ENCODE measurements at regions not wholly inside any gene's neighbourhood (a gene's known extent, or its start where the extent isn't known, plus 50 kb on each side); places are given as distances from the start of the nearest gene placed in this dataset.
"Not testable (repeated sequence)": the region's sequence is repeated elsewhere in the genome, so short reads cannot be mapped to it uniquely, and the experiment has no call there.

DNA sequence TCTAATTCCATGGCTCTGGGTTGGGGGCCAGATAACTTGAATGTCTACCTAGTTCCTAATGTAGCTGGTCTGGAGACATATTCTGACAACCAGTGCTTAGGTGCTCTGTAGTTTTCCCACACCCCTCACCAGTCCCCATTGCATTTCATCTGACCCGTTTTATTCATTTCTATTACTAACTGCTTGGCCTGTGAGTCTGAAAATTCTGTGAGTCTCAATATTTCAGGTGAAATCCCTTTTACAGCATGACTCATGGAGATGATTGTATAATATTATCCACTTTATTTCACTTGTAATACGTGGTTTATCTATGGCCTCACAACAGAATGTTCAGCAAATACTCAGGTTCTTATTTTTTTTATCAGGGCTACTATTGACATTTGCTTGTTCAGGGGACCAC is 103.7 kb upstream of the UGP2 start:
- no peak for DNase-seq
- H3K27me3 ChIP-seq (replicated peaks in 1 of 7), result no peaks in the 10 kb centered on the region
- peaks cover 0 to 5% (median 0%) of the 10 kb centered on the region in 8 donors for H3K9me3 ChIP-seq
- WGBS, 5 donors, result 80 to 86% (median 84%) methylated on average over 2 of the region's 2 CpGs
- intact Hi-C loops (cut with DNase I; ENCODE audit: low total_unique reads), result no loop called here
- H3K36me3 ChIP-seq, result no peaks in the 10 kb centered on the region
- no peak overlapping the region for H3K27ac ChIP-seq
- H3K4me3 ChIP-seq, result no peak overlapping the region
- TF ChIP-seq POLR2A (IDR thresholded peaks at IDR 0.05), result no peak
- no peak for TF ChIP-seq POLR2AphosphoS5 (IDR thresholded peaks at IDR 0.05)
- TF ChIP-seq, protein P1, sequence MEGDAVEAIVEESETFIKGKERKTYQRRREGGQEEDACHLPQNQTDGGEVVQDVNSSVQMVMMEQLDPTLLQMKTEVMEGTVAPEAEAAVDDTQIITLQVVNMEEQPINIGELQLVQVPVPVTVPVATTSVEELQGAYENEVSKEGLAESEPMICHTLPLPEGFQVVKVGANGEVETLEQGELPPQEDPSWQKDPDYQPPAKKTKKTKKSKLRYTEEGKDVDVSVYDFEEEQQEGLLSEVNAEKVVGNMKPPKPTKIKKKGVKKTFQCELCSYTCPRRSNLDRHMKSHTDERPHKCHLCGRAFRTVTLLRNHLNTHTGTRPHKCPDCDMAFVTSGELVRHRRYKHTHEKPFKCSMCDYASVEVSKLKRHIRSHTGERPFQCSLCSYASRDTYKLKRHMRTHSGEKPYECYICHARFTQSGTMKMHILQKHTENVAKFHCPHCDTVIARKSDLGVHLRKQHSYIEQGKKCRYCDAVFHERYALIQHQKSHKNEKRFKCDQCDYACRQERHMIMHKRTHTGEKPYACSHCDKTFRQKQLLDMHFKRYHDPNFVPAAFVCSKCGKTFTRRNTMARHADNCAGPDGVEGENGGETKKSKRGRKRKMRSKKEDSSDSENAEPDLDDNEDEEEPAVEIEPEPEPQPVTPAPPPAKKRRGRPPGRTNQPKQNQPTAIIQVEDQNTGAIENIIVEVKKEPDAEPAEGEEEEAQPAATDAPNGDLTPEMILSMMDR (IDR thresholded peaks at IDR 0.05 in 8 of 11, conservative IDR thresholded peaks at IDR 0.05 in 3 of 11), result no peak
- peaks cover 0 to 7% (median 0%) of the 10 kb centered on the region in 6 donors for H3K4me1 ChIP-seq

DNA sequence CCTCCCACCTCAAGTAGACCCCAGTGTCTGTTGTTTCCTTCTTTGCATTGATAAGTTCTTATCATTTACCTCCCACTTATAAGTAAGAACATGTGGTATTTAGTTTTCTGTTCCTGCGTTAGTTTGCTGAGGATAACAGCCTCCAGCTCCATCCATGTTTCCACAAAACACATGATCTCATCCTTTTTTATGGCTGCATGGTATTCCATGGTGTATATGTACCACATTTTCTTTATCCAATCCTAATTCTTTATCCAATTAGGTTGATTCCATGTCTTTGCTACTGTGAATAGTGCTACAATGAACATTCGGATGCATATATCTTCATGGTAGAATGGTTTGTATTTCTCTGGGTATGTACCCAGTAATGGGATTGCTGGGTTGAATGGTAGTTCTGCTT is 102.5 kb upstream of the UGP2 start:
- H3K9me3 ChIP-seq; H3K4me3 ChIP-seq; H3K4me1 ChIP-seq; H3K36me3 ChIP-seq; H3K27me3 ChIP-seq (replicated peaks in 1 of 7); intact Hi-C loops (cut with DNase I; ENCODE audit: low total_unique reads); DNase-seq; H3K27ac ChIP-seq: not testable (repeated sequence)
- 93 to 97% (median 96%) methylated on average over 2 of the region's 2 CpGs for WGBS, 5 donors

DNA sequence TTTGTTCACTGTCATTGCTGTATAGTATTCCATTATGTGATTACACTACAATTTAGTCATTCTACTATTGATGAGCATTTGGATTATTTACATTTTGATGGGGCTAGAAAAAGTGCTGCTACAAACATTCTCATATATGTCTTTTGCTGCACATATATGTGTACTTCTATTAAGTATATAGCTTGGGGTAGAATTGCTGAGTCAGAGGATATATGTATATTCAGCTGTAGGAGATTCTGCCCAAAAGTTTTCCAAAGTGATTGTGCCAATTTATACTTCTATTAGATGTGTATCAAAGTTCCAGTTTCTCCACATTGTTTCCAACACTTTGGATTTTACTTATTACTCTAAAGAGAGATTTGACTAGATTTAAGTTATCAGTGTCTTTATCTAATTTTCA is 101.7 kb upstream of the UGP2 start:
- Histone ChIP-seq H3K27me3 (replicated peaks in 1 of 7) (no peaks in the 10 kb centered on the region), H3K9me3 (peaks cover 0 to 5% (median 0%) of the 10 kb centered on the region in 8 donors), H3K36me3 (no peaks in the 10 kb centered on the region), H3K4me3 (no peak overlapping the region), H3K27ac (no peak overlapping the region), H3K4me1 (peaks cover 0 to 7% (median 0%) of the 10 kb centered on the region in 6 donors)
- intact Hi-C loops (cut with DNase I; ENCODE audit: low total_unique reads), result no loop called here
- DNase-seq, result no peak
- TF ChIP-seq POLR2A (IDR thresholded peaks at IDR 0.05) (no peak), POLR2AphosphoS5 (IDR thresholded peaks at IDR 0.05) (no peak)
- TF ChIP-seq, protein P1 (IDR thresholded peaks at IDR 0.05 in 8 of 11, conservative IDR thresholded peaks at IDR 0.05 in 3 of 11), result no peak

DNA sequence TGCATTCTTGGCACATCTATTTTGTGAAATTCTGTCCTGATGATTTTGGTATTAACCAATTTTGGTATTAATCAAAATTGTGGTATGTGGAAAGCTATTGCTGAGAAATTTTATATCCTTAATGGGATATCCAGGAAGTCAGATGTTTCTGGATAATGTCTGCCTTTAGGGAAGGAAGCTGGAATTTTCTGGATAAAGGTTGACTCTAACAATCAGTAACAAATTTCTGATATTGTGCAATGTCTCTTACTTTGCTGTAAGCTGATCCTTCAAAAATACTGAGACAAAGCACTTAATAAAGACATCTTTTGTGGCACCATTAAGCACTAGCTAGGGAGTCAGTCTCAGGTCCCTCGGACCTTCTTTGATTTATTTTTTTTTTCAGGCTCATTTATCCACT is 100.8 kb upstream of the UGP2 start:
- intact Hi-C loops (cut with DNase I; ENCODE audit: low total_unique reads), result no loop called here
- no peak for TF ChIP-seq POLR2A (IDR thresholded peaks at IDR 0.05)
- TF ChIP-seq, protein P1 (IDR thresholded peaks at IDR 0.05 in 8 of 11, conservative IDR thresholded peaks at IDR 0.05 in 3 of 11), result no peak
- no peak for TF ChIP-seq POLR2AphosphoS5 (IDR thresholded peaks at IDR 0.05)
- Histone ChIP-seq H3K4me3 (no peak overlapping the region), H3K36me3 (no peaks in the 10 kb centered on the region), H3K9me3 (peaks cover 0 to 5% (median 0%) of the 10 kb centered on the region in 8 donors), H3K4me1 (peaks cover 0 to 7% (median 0%) of the 10 kb centered on the region in 6 donors), H3K27ac (no peak overlapping the region), H3K27me3 (replicated peaks in 1 of 7) (no peaks in the 10 kb centered on the region)
- WGBS, 5 donors, result 82 to 92% (median 87%) methylated on average over 1 of the region's 1 CpG
- DNase-seq, result no peak
